Activated CD4-positive, alpha-beta T cell treated with anti-CD3 and anti-CD28 coated beads, Interleukin-2, amount 50 U/mL, for 16 hours (primary cell): ENCODE measurements at regions not wholly inside any gene's neighbourhood (a gene's known extent, or its start where the extent isn't known, plus 50 kb on each side); places are given as distances from the start of the nearest gene placed in this dataset.
"Not testable (repeated sequence)": the region's sequence is repeated elsewhere in the genome, so short reads cannot be mapped to it uniquely, and the experiment has no call there.

ENCODE experiments used
- DNase-seq: peaks from one replicate; pipeline ENCODE4 v3.0.0-alpha.2; 2020

DNA sequence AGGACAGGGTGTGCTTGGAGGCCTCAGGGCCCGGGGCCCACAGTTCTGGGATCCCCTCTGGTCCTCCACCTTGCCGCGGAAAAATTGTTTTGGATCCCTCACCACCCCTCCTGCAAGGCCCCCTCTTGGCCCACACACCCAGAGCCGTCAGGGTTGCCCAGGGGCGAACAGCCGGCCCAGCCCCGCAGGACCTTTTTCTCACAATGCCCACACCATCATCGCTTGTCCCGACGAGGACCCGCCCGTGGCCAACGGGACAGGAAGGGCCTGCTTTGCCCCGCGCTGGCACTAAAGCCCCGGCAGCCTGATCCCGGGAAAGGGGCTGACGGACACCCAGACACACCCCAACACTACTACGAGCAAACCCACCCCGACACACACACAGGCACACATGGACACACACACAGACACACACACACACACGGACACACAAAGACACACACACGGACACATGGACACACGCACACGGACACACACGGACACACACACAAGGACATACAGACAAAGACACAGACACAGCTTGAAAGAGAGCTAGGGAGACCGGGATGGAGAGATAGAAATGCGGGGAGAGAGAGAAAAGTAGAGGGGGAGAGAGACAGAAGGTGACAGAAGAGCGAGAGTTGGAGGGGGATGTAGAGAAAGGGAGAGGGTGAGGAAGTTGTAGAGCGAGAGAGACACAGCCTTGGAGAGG is 1493.5 kb upstream of the DEFB115 start:
- no peak for DNase-seq

GRCh38 chr20:29764922-29765610 is 1492.4 kb upstream of the DEFB115 start:
- DNase-seq = not testable (repeated sequence)

- DNase-seq = not testable (repeated sequence)
Measured at GRCh38 chr20:29778033-29778432, 1479.4 kb upstream of the DEFB115 start.

- DNase-seq = not testable (repeated sequence)
Measured at GRCh38 chr20:29781217-29781616, 1476.2 kb upstream of the DEFB115 start.

DNA sequence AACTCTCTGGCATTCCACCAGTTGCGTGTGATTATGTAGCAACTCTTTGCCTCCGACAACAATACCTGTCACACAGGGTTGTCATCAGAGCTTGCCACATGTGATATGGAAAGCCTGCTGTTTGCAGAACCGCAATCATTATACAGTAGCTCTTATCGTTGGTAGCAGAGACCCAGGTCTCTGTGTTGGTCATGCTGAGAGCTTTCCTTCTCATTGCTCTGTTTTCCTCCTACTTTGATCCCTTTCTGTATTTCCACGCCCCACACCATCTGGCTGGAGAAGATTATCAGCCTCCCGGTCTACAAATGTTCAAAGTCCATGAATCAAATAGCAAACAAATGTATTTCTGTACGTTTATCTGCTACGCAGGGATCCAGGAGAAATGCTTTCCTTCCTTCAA is 1475.6 kb upstream of the DEFB115 start:
- not testable (repeated sequence) for DNase-seq

DNA sequence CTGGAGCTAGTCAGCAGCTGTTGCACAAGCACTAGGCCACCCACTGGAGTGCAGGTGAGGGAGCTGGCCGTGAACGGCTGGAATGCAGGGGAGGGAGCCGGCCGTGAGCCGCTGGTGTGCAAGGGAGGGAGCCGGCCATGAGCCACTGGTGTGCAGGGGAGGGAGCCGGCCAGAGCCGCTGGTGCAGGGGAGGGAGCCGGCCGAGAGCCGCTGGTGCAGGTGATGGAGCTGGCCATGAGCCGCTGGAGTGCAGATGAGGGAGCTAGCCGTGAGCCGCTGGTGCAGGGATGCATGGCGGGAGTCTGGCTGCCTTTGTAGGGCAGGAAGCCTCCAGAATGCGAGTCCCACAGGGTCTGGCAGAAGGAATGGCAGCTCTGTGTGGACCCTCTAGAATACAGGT is 1470.0 kb upstream of the DEFB115 start:
- not testable (repeated sequence) for DNase-seq

DNA sequence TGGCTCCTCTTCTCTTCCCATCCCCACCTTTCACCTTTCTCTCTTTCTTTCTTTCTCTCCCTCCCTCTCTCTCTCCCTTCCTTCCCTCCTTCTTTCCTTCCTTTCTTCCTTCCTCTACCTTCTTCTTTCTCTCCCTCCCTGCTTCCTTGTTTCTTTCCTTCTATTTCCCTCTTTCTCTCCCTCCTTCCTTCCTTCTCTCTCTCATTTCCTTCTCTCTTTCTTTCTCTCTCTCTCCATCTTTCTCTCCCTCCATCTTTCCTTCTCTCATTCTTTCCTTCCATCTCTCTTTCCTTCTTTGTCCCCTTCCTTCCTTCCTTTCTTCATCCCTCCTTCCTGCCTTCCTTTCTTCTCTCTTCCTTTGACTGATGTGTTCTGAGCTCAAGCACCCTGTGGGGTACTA is 1467.0 kb upstream of the DEFB115 start:
- DNase-seq = no peak

- not testable (repeated sequence) for DNase-seq
Measured at GRCh38 chr20:29831508-29831907, 1426.0 kb upstream of the DEFB115 start.

GRCh38 chr20:29868014-29868413 is 1389.5 kb upstream of the DEFB115 start:
- not testable (repeated sequence) for DNase-seq

- not testable (repeated sequence) for DNase-seq
Measured at GRCh38 chr20:29868688-29869087, 1388.8 kb upstream of the DEFB115 start.

- not testable (repeated sequence) for DNase-seq
Measured at GRCh38 chr20:29871816-29872215, 1385.6 kb upstream of the DEFB115 start.

GRCh38 chr20:29873946-29874345 is 1383.5 kb upstream of the DEFB115 start:
- peak; percentile 23 for DNase-seq

- no peak for DNase-seq
Measured at GRCh38 chr20:29874476-29875202, 1382.8 kb upstream of the DEFB115 start.

- DNase-seq = not testable (repeated sequence)
Measured at GRCh38 chr20:29875321-29876083, 1382.0 kb upstream of the DEFB115 start.

DNA sequence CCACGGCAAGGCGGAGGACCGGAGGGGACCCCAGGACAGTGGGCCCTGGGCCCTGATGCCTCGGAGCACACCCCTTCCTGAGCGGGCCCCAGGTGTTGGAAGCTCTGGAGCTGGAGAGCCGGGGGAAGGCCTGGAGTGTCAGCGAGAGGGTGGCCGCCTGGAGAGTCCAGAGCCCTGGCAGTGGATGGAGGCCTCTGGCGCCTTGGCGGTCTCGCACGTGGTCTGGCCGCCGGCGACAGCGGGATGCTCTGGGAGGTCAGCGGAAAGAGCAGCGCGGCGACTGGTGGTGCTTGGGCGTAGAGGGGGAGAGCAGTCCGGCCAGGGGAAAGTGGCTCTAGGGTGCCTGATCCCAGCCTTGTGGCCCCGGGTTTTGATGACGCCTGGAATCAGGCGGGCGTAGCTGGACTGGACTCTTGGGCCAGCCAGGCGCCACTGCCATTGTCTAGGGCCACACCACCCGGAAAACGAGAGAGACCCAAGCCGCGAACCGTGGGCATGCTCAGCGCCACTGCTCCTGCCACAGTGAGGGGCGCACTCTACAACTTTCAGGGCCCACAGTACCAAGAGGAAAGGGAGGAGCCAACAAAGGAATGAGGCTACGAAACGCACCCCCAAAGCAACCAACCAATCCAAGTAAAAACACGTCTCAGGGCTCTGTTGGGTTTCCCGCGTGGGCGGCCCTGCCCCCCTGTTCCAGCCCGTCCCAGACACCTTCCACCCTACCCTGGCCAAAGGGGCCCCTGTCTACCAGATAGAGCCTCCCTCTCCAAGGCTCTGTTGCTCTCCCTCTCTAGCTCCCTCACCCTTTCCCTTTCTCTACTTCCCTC is 1381.2 kb upstream of the DEFB115 start:
- not testable (repeated sequence) for DNase-seq

GRCh38 chr20:29876911-29877285 is 1380.6 kb upstream of the DEFB115 start:
- DNase-seq = no peak

GRCh38 chr20:29877411-29878280 is 1379.8 kb upstream of the DEFB115 start:
- DNase-seq = not testable (repeated sequence)

DNA sequence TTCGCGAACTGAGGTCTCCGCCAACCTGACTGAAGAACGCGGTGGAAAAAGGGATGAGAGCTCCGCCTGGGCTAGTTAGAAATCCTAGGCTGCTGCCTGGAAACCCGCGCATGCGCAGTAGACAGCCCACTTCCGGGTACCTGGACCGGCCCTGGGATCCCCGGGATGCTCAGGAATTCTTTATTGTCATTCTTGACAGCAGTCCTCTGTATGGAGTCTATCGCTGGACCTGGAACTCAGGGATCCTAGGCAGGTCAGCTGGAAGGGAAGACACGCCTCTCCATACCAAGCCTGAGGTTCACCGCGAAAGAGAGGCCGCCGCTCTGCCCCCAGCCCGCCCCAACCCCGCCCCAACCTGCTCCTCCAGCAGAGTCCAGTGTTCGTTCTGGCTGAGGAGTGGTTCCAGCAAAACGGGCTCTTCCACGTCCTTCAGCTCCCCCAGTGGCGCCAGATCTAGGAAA is 1379.2 kb upstream of the DEFB115 start:
- DNase-seq = no peak

GRCh38 chr20:29878777-29879442 is 1378.6 kb upstream of the DEFB115 start:
- peak; percentile 21 for DNase-seq

- DNase-seq = not testable (repeated sequence)
Measured at GRCh38 chr20:29881107-29881506, 1376.4 kb upstream of the DEFB115 start.
